Activated naive CD8-positive, alpha-beta T cell treated with anti-CD3 and anti-CD28 coated beads, Interleukin-2, amount 50 U/mL, for 24 hours (primary cell): ENCODE measurements at regions not wholly inside any gene's neighbourhood (a gene's known extent, or its start where the extent isn't known, plus 50 kb on each side); places are given as distances from the start of the nearest gene placed in this dataset.

Experiments
- ATAC-seq: fragments of 150-1000 bp; cut with Tn5 transposase; one replicate; pipeline ENCODE4 v1.10.0; 2021
- DNase-seq: peaks from one replicate; pipeline ENCODE4 v3.0.0; 2021
- H3K27ac Mint-ChIP-seq: one replicate; pipeline ENCODE4 v1.8.0; 2021; ENCODE audit warnings: mild to moderate bottlenecking, mixed read lengths
- H3K27me3 Mint-ChIP-seq: one replicate; pipeline ENCODE4 v1.8.0; 2021; ENCODE audit warnings: mixed read lengths
- H3K36me3 Mint-ChIP-seq: one replicate; pipeline ENCODE4 v1.8.0; 2021; ENCODE audit warnings: low read depth, mixed read lengths
- H3K4me1 Mint-ChIP-seq: one replicate; pipeline ENCODE4 v1.8.0; 2021; ENCODE audit warnings: mixed read lengths
- H3K4me3 Mint-ChIP-seq: one replicate; pipeline ENCODE4 v1.8.0; 2021; ENCODE audit warnings: mild to moderate bottlenecking, moderate library complexity, mixed read lengths
- H3K9me3 Mint-ChIP-seq: one replicate; pipeline ENCODE4 v1.8.0; 2021; ENCODE audit warnings: mixed read lengths

DNA sequence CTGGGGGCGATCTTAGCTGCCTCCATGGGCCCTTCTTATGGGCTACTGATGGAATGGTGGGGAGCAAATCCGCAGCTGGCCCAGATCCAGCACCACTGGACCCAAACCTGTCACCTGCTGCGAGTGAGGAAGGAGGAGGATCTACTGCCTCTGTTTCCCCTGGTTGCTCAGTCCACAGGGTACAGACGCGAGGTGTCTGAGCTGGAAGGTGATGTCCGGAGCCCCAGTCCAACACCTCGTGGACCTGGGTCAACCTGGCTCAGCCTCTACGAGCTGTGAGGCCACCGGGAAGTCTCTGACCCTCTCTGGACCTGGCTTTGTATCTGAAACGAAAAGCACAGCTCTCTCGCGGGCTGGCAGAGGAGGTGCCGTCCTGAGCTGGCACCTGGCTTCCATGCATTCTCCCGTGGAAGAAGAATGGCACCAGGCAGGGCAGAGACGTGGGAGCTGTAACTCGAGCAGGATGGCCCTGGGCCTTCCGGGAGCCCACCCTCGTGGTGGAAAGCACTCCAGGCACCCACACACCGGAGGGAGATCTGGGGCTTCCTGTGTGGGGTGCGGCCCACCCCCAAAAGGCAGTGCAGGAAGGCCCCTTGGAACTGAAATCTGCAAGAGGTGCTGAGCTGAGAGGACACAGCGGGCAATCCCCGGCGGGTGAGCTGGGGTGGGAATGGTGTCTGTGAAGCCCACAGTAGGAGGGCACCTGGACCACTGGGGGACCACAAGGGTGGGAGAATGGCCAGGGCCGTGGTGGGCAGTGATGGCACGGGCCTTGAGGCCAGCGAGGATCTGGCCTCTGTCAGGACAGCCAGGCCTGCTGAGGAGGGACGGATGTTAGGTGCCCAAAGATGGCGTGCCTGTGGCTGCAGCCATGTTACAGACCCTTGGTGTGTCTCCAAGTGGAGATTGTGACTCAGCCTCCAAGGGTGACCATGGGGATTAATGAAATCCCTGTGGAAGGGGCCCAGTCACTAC, 133.4 kb downstream of the OLFM1 start:
- no peak for ATAC-seq
- no peak overlapping the region for H3K27ac Mint-ChIP-seq

DNA sequence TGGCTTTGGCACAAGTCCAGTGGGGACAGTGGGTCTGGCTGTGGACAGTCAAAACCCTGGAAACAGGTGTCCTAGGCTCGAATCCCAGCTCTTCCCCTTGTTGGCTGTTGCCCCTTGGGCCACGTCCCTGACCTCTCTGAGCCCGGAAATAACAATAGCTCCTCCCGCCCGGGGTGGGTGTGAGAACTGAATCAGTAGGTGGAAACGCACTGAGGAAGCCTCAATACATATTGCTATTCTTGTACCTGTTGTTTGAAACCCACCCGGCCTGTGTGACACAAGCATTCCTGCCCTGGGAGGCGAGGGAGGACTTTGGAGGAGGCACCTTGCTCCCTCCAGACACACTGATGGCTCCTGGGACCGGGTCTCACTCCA, 134.1 kb downstream of the OLFM1 start:
- DNase-seq, result no peak
- no peak overlapping the region for H3K4me3 Mint-ChIP-seq
- no peaks in the 10 kb centered on the region for H3K36me3 Mint-ChIP-seq
- peaks cover 9% of the 10 kb centered on the region for H3K27me3 Mint-ChIP-seq
- H3K27ac Mint-ChIP-seq, result no peak overlapping the region
- H3K4me1 Mint-ChIP-seq, result no peaks in the 10 kb centered on the region
- ATAC-seq, result no peak
- H3K9me3 Mint-ChIP-seq, result no peaks in the 10 kb centered on the region

More for the DNA sequence above, 133.4 kb downstream of the OLFM1 start:
- Mint-ChIP-seq H3K36me3 (no peaks in the 10 kb centered on the region), H3K9me3 (no peaks in the 10 kb centered on the region), H3K4me1 (no peaks in the 10 kb centered on the region), H3K27me3 (peaks cover 10% of the 10 kb centered on the region), H3K4me3 (no peak overlapping the region)
- no peak for DNase-seq

DNA sequence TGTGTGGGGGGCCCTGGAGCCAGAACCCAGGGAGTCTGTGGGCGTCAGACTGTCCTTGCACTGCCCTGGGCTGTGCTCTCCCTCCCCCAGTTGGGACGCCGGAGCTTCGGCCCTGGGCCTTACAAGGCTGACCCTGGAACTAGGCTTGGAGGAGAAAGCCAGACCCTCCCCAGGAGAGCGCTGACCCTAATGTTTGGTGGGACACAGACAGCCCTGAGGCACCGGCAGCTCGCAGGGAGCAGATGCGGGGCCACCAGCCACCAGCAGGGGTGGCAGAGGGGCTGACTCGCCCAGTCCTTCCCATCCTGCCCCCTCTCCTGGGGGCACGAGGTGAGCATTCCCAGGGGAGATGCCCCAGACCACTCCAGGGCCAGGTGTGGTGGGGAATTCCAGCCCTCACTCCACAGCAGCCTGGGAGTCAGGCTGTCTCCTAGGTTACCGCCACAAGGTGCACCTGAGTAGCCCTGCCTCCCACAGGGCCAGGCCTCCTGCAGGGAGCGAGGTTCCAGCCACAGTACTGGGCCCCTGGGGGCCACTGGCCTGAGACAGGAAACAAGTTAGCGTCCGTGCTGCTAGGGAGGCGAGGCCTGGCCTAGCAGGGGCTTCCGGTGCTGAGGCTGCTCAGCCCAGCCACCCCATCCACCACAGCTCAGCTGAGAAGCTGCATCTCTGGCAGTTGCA, 134.6 kb downstream of the OLFM1 start:
- Mint-ChIP-seq H3K9me3 (no peaks in the 10 kb centered on the region), H3K4me1 (no peaks in the 10 kb centered on the region), H3K4me3 (no peak overlapping the region), H3K27ac (no peak overlapping the region), H3K27me3 (peaks cover 3% of the 10 kb centered on the region), H3K36me3 (no peaks in the 10 kb centered on the region)
- no peak for DNase-seq
- ATAC-seq, result no peak

DNA sequence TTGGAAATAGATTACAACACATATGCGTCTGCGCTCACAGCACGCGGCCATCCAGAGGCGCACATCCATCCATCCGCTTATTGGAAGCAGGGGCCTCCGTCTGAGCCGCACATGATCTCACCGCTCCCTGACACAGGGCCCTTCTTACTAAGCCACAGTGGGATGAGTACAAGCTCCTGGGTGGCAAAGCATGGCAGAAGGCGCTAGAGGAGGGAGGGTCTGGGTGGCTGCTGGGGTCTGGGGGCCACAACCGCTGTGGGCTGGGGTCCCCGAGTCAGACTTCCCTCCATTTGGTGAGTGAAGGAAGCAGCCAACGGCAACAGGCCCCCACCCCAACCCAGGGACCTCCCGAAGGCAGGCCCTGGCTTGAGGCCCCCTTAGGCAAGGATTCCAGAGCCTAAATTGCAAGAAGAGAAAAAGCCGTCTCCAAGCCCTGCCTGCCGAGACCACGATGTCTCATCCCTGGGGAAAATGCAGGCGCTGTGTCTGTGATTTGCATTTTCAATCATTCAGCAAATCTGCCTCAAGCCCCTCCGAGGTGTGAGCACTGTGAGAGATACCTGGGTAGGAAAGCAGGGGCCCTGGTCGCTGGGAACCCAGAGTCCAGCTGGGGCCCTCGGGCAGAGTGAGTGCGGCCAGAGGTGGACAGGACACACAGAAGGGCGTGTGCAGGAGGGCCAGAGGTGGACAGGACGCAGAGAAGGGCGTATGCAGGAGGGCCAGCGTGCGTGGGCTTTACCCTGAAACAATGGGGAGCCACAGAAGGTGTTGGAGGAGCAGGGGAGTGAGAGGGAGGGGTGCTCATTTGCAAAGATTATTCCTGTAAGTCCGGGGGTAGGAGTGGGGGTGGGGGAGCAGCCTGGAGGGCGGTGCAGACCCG, 135.7 kb downstream of the OLFM1 start:
- no peak for ATAC-seq
- no peaks in the 10 kb centered on the region for H3K36me3 Mint-ChIP-seq
- H3K27ac Mint-ChIP-seq, result no peak overlapping the region

DNA sequence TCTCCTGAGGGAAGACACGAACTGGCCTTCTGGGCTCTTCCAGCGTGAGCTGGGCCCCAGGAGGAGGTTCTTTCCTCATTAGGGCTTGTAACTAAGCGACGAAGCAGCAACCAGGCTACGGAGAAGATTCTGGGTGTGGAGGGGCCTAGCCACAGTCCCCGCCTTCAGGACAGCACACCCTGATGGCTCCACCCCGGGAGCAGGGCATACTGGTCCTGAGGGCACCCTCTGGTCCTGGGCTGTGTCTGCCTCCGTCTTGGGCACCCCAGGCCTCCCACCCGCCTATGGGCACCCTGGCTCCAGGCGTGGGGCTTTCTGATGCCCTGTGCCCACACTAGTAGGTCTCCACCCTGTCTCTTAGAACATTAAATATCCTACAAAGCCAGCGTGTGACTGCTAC, 136.4 kb downstream of the OLFM1 start:
- Mint-ChIP-seq H3K27me3 (no peaks in the 10 kb centered on the region), H3K36me3 (no peaks in the 10 kb centered on the region), H3K27ac (no peak overlapping the region), H3K4me3 (no peak overlapping the region), H3K9me3 (no peaks in the 10 kb centered on the region), H3K4me1 (no peaks in the 10 kb centered on the region)
- ATAC-seq (no peak), DNase-seq (no peak)

More for the DNA sequence above, 135.7 kb downstream of the OLFM1 start:
- Mint-ChIP-seq H3K27me3 (no peaks in the 10 kb centered on the region), H3K9me3 (no peaks in the 10 kb centered on the region), H3K4me1 (no peaks in the 10 kb centered on the region), H3K4me3 (no peak overlapping the region)
- DNase-seq, result no peak

GRCh38 chr9:135224286-135224877, 136.9 kb downstream of the OLFM1 start:
- H3K4me3 Mint-ChIP-seq, result no peak overlapping the region
- no peak for ATAC-seq

GRCh38 chr9:135224921-135225541, 137.6 kb downstream of the OLFM1 start:
- DNase-seq, result no peak
- Mint-ChIP-seq H3K36me3 (no peaks in the 10 kb centered on the region), H3K27me3 (no peaks in the 10 kb centered on the region), H3K27ac (no peak overlapping the region), H3K4me1 (no peaks in the 10 kb centered on the region), H3K4me3 (no peak overlapping the region), H3K9me3 (no peaks in the 10 kb centered on the region)
- ATAC-seq, result no peak

More at GRCh38 chr9:135224286-135224877, 136.9 kb downstream of the OLFM1 start:
- no peak overlapping the region for H3K27ac Mint-ChIP-seq
- no peaks in the 10 kb centered on the region for H3K27me3 Mint-ChIP-seq
- H3K9me3 Mint-ChIP-seq, result no peaks in the 10 kb centered on the region
- no peak for DNase-seq
- H3K36me3 Mint-ChIP-seq, result no peaks in the 10 kb centered on the region
- no peaks in the 10 kb centered on the region for H3K4me1 Mint-ChIP-seq

GRCh38 chr9:135225619-135226228, 138.3 kb downstream of the OLFM1 start:
- ATAC-seq, result no peak

GRCh38 chr9:135226369-135227050, 139.0 kb downstream of the OLFM1 start:
- no peaks in the 10 kb centered on the region for H3K4me1 Mint-ChIP-seq
- H3K36me3 Mint-ChIP-seq, result no peaks in the 10 kb centered on the region
- DNase-seq (no peak), ATAC-seq (no peak)
- H3K9me3 Mint-ChIP-seq, result no peaks in the 10 kb centered on the region
- no peak overlapping the region for H3K4me3 Mint-ChIP-seq
- H3K27ac Mint-ChIP-seq, result no peak overlapping the region
- H3K27me3 Mint-ChIP-seq, result peaks cover 4% of the 10 kb centered on the region

More at GRCh38 chr9:135225619-135226228, 138.3 kb downstream of the OLFM1 start:
- H3K4me1 Mint-ChIP-seq, result no peaks in the 10 kb centered on the region
- DNase-seq, result no peak
- H3K27me3 Mint-ChIP-seq, result peaks cover 1% of the 10 kb centered on the region
- no peaks in the 10 kb centered on the region for H3K9me3 Mint-ChIP-seq
- no peak overlapping the region for H3K4me3 Mint-ChIP-seq
- no peaks in the 10 kb centered on the region for H3K36me3 Mint-ChIP-seq
- no peak overlapping the region for H3K27ac Mint-ChIP-seq

DNA sequence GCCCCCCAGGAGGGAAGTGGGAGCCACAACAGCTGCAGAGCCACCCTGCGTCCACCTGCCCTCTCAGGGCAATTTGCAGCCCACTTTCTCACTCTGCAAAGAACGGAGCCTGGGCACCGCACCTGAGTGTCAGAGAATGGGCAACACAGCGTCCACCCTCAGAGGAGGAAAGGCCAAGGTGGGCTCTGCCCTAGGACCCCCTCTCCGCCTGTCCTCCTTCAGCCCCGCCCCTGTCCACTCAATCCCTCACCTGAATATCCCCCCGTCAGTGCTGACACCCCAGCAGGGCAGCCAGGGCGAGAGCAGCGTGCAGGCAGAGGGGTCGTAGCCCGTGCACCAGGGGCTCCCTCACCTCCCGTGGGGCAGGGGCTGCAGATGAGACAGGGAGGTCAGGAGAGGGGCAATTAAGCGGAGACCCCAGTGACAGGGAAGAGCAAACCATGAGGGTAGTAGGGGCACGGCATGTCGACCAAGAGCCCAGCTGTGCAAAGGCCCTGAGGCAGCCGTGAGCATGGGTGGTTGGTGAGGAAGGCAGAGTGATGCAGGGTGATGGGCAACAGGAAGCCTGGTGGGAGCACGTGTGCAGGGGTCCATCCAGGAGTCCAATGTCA, 140.3 kb downstream of the OLFM1 start:
- H3K27me3 Mint-ChIP-seq, result peaks cover 5% of the 10 kb centered on the region
- DNase-seq (no peak), ATAC-seq (no peak)
- no peak overlapping the region for H3K4me3 Mint-ChIP-seq
- H3K27ac Mint-ChIP-seq, result no peak overlapping the region
- no peaks in the 10 kb centered on the region for H3K4me1 Mint-ChIP-seq
- no peaks in the 10 kb centered on the region for H3K36me3 Mint-ChIP-seq
- no peaks in the 10 kb centered on the region for H3K9me3 Mint-ChIP-seq

- DNase-seq (no peak), ATAC-seq (no peak)
- peaks cover 3% of the 10 kb centered on the region for H3K9me3 Mint-ChIP-seq
- no peak overlapping the region for H3K4me3 Mint-ChIP-seq
- H3K4me1 Mint-ChIP-seq, result no peaks in the 10 kb centered on the region
- H3K27ac Mint-ChIP-seq, result no peak overlapping the region
- H3K27me3 Mint-ChIP-seq, result peaks cover 5% of the 10 kb centered on the region
- no peaks in the 10 kb centered on the region for H3K36me3 Mint-ChIP-seq
Observed at GRCh38 chr9:135228345-135228982, 141.0 kb downstream of the OLFM1 start.

- Mint-ChIP-seq H3K27me3 (peaks cover 5% of the 10 kb centered on the region), H3K4me3 (no peak overlapping the region), H3K27ac (no peak overlapping the region), H3K4me1 (no peaks in the 10 kb centered on the region), H3K9me3 (peaks cover 8% of the 10 kb centered on the region), H3K36me3 (no peaks in the 10 kb centered on the region)
- no peak for DNase-seq
- ATAC-seq, result no peak
Observed at GRCh38 chr9:135228983-135229625, 141.6 kb downstream of the OLFM1 start.
